ENCODE measurements at regions not wholly inside any gene's neighbourhood (a gene's known extent, or its start where the extent isn't known, plus 50 kb on each side); places are given as distances from the start of the nearest gene placed in this dataset.

DNA sequence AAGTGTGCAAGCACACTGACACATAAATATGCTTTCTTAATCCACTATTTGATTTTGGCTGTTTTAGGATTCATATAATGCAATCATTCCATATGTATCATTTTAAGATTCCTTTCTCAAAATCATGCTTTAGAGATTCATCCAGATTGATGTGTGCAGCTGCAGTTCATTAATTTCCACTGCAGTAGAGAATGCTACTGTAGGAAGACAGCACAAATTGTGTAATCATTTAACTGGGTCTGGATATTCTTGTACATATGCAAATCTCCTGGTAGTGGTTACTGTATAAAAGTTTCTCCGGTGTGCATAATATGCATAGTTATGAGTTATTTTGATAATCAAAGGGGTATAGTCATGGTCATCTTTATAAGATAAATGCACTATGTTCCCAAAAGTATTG lies 502.5 kb upstream of the ACVR2A start:
- no CpG with 5 or more reads among the region's 1 CpG for WGBS (ENCODE audit: insufficient coverage)
- Histone ChIP-seq H4K20me1 (ENCODE audit: control insufficient read depth, insufficient read depth, low read length, poor library complexity, severe bottlenecking) (no peaks in the 10 kb centered on the region), H2AFZ (ENCODE audit: insufficient read depth, low read depth, low read length, poor library complexity, severe bottlenecking) (no peak overlapping the region), H3K9ac (ENCODE audit: low read length) (no peak overlapping the region), H3K36me3 (replicated peaks in 1 of 2; ENCODE audit: control extremely low read depth in 1 of 2, control insufficient read depth in 1 of 2, extremely low read depth in 1 of 2, insufficient read depth in 2 of 2, low read length in 1 of 2) (no peaks in the 10 kb centered on the region), H3K9me3 (ENCODE audit: control extremely low read depth in 1 of 3, control insufficient read depth in 2 of 3, insufficient read depth in 1 of 3, low read length in 2 of 3) (peaks cover 0 to 2% (median 0%) of the 10 kb centered on the region in 3 donors), H3K4me2 (replicated peaks; ENCODE audit: low read depth, low read length, poor library complexity, severe bottlenecking) (no peak overlapping the region), H3K79me2 (ENCODE audit: control insufficient read depth, insufficient read depth, low read length) (no peaks in the 10 kb centered on the region), H3K4me3 (ENCODE audit: control extremely low read depth in 1 of 5, extremely low read depth in 1 of 5, insufficient read depth in 1 of 5, low read depth in 2 of 5, low read length in 4 of 5) (no peak overlapping the region), H3K27me3 (replicated peaks in 1 of 4; ENCODE audit: control extremely low read depth in 1 of 4, control insufficient read depth in 3 of 4, insufficient read depth in 4 of 4, low read length in 3 of 4) (no peaks in the 10 kb centered on the region), H3K4me1 (ENCODE audit: control insufficient read depth in 2 of 2, insufficient read depth in 2 of 2, low read length in 2 of 2) (no peaks in the 10 kb centered on the region), H3K27ac (ENCODE audit: low read length in 2 of 2) (no peak overlapping the region)
- CTCF ChIA-PET, result no interaction called here
- H3K27me3 Mint-ChIP-seq, result no peaks in the 10 kb centered on the region
- H3K9me3 Mint-ChIP-seq (ENCODE audit: insufficient read depth), result peaks cover 12% of the 10 kb centered on the region
- DNase-seq, result no peak
- H3K4me1 Mint-ChIP-seq, result no peaks in the 10 kb centered on the region
- TF ChIP-seq, protein P1, sequence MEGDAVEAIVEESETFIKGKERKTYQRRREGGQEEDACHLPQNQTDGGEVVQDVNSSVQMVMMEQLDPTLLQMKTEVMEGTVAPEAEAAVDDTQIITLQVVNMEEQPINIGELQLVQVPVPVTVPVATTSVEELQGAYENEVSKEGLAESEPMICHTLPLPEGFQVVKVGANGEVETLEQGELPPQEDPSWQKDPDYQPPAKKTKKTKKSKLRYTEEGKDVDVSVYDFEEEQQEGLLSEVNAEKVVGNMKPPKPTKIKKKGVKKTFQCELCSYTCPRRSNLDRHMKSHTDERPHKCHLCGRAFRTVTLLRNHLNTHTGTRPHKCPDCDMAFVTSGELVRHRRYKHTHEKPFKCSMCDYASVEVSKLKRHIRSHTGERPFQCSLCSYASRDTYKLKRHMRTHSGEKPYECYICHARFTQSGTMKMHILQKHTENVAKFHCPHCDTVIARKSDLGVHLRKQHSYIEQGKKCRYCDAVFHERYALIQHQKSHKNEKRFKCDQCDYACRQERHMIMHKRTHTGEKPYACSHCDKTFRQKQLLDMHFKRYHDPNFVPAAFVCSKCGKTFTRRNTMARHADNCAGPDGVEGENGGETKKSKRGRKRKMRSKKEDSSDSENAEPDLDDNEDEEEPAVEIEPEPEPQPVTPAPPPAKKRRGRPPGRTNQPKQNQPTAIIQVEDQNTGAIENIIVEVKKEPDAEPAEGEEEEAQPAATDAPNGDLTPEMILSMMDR (IDR thresholded peaks at IDR 0.05), result no peak
- no peak for TF ChIP-seq EZH2 (IDR thresholded peaks at IDR 0.05; ENCODE audit: borderline replicate concordance, insufficient read depth, low read depth, low read length, poor library complexity, severe bottlenecking)
- H3K4me3 Mint-ChIP-seq, result no peak overlapping the region
- POLR2A ChIA-PET, result no interaction called here
- intact Hi-C loops (cut with micrococcal nuclease), result no loop called here
- H3K27ac Mint-ChIP-seq, result no peak overlapping the region
- ATAC-seq (ENCODE audit: low read depth), result no peak

DNA sequence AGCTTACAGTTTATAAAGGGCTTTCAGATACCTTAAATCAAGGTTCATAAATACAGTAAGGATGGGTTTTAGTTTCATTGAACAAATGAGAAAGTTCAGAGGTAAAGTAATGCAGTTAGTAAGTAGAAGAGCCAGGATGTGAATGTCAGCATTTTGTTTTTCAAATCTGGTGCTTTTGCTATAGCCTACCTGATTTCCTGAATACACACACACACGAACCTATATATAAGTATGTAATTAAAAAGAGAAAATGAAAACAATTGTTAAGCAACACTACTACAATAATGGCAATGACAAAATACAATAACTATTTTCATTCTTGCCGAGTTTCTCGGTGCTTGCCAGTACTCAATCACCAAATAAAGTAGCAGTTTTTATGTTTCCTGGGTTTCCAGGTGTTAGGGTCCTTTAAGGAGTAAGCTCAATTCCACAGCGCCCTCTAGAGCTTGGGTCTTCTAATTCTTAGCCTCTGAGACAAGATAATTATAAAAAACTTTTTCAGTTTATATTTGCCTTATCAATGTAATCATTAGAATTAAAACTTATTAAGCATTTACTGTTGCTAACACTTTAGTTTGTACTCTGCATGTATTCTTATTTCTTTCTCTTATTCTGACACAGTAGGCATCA lies 512.9 kb upstream of the ACVR2A start:
- H3K27ac ChIP-seq (ENCODE audit: low read length in 2 of 2), result no peak overlapping the region
- no peak overlapping the region for H3K27ac Mint-ChIP-seq
- H3K4me3 Mint-ChIP-seq, result no peak overlapping the region
- H3K36me3 ChIP-seq (replicated peaks in 1 of 2; ENCODE audit: control extremely low read depth in 1 of 2, control insufficient read depth in 1 of 2, extremely low read depth in 1 of 2, insufficient read depth in 2 of 2, low read length in 1 of 2), result no peaks in the 10 kb centered on the region
- no peaks in the 10 kb centered on the region for H3K9me3 ChIP-seq (ENCODE audit: control extremely low read depth in 1 of 3, control insufficient read depth in 2 of 3, insufficient read depth in 1 of 3, low read length in 2 of 3)
- TF ChIP-seq, protein P1 (IDR thresholded peaks at IDR 0.05), result no peak
- no peak for TF ChIP-seq EZH2 (IDR thresholded peaks at IDR 0.05; ENCODE audit: borderline replicate concordance, insufficient read depth, low read depth, low read length, poor library complexity, severe bottlenecking)
- no CpG with 5 or more reads among the region's 4 CpGs for WGBS (ENCODE audit: insufficient coverage)
- H2AFZ ChIP-seq (ENCODE audit: insufficient read depth, low read depth, low read length, poor library complexity, severe bottlenecking), result no peak overlapping the region
- CTCF ChIA-PET, result no interaction called here
- H3K79me2 ChIP-seq (ENCODE audit: control insufficient read depth, insufficient read depth, low read length), result no peaks in the 10 kb centered on the region
- no peaks in the 10 kb centered on the region for H3K9me3 Mint-ChIP-seq (ENCODE audit: insufficient read depth)
- H3K9ac ChIP-seq (ENCODE audit: low read length), result no peak overlapping the region
- H3K27me3 Mint-ChIP-seq, result no peaks in the 10 kb centered on the region
- no peaks in the 10 kb centered on the region for H3K27me3 ChIP-seq (replicated peaks in 1 of 4; ENCODE audit: control extremely low read depth in 1 of 4, control insufficient read depth in 3 of 4, insufficient read depth in 4 of 4, low read length in 3 of 4)
- intact Hi-C loops (cut with micrococcal nuclease), result no loop called here
- POLR2A ChIA-PET, result no interaction called here
- peaks cover 4% of the 10 kb centered on the region for H3K4me1 Mint-ChIP-seq
- ATAC-seq (ENCODE audit: low read depth) (no peak), DNase-seq (no peak)
- H4K20me1 ChIP-seq (ENCODE audit: control insufficient read depth, insufficient read depth, low read length, poor library complexity, severe bottlenecking), result no peaks in the 10 kb centered on the region
- H3K4me1 ChIP-seq (ENCODE audit: control insufficient read depth in 2 of 2, insufficient read depth in 2 of 2, low read length in 2 of 2), result no peaks in the 10 kb centered on the region
- no peak overlapping the region for H3K4me3 ChIP-seq (ENCODE audit: control extremely low read depth in 1 of 5, extremely low read depth in 1 of 5, insufficient read depth in 1 of 5, low read depth in 2 of 5, low read length in 4 of 5)
- H3K4me2 ChIP-seq (replicated peaks; ENCODE audit: low read depth, low read length, poor library complexity, severe bottlenecking), result no peak overlapping the region
